ENCODE measurements at regions not wholly inside any gene's neighbourhood (a gene's known extent, or its start where the extent isn't known, plus 50 kb on each side); places are given as distances from the start of the nearest gene placed in this dataset.

DNA sequence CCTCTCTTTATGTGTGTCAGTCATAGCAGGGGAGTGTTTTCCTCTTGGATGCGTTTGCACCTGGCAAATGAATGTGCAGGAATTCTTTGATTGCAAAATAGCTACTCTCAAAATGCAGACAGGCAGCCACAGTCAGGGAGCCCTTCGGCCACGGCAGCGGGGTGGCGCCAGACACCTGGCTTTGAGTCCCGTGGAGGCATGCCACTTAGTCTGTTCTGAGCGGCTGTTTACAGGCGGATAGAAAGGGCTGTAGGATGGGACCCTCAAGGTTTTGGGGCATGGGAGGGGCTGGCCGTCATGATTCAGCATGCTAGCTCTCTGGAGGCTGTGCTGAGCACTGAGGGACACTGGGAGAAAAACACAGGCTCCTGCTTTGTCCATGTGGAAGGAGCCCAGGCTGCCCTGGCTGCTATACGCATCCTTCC lies 117.1 kb downstream of the SLC25A47 start:
- peak; percentile 91 for DNase-seq

DNA sequence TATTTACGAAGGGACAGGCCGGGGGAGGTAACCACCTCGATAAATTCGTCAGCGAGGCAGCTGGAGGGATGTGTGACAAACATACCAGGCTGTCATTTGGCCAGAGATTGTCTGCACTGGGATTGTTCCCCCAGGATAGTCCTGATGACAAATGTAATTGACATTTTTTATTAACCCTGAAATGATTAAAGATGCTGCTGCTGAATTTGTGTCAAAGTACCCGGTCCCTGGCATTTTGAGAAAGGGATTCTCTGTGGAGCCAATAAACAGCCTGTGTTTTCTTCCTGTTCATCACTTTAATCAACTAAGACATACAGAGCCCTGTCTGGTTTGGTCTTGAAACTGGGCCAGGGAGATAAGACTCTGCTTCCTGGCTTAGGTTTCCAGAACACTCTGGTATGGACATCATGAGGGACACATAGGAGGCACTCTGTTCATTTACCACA lies 117.6 kb downstream of the SLC25A47 start:
- DNase-seq: no peak

DNA sequence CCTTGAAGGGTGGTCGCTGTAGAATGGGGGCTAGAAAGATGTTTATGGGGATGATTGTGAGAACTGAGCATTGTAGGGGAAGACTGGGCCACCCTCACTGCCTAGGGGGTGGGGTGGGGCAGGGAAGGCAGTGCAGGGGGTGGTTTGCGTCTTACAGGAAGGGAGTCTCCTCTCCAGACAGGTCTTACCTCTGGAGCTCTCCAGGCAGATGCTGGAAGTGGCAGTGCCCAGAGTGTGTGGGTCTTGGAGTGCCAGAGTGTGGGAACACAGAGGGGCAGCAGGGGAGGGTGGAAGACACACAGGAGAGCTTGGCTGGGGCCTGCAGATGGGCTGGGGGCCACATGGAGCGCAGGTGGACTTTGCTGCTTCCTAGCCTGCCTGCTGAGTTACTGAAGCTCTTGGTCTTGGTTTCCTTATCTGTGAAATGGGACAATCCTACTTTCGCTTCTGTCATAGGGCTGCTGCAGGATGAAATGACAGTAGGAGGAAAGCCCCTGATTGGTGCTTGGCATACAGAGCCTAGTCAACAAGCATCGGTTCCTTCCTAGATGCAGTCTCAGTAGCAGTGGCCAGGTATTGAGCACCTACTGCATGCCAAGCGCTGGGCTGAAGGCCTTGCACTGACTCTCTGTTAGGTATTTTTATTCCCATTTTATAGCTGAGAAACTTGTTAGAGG lies 118.3 kb downstream of the SLC25A47 start:
- DNase-seq: no peak

DNA sequence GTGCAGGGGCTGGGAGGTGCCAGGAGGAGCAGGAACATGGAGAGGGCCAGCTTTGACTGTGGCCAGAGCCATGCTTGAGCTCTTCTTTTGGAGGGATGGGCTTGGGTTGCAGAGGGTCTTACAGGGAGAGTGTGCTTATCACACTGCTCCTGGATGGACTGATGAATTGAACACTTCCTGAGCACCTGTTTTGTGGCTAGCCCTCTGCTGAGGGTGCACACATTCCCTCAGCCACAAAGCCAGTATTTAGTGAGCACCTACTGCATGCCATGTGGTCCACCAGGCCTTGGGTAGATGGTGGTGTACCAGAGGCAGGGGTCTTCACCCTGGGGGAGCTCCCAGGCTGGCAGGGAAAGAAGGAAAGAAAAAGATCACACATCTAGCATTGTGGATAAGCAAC lies 118.9 kb downstream of the SLC25A47 start:
- no peak for DNase-seq

DNA sequence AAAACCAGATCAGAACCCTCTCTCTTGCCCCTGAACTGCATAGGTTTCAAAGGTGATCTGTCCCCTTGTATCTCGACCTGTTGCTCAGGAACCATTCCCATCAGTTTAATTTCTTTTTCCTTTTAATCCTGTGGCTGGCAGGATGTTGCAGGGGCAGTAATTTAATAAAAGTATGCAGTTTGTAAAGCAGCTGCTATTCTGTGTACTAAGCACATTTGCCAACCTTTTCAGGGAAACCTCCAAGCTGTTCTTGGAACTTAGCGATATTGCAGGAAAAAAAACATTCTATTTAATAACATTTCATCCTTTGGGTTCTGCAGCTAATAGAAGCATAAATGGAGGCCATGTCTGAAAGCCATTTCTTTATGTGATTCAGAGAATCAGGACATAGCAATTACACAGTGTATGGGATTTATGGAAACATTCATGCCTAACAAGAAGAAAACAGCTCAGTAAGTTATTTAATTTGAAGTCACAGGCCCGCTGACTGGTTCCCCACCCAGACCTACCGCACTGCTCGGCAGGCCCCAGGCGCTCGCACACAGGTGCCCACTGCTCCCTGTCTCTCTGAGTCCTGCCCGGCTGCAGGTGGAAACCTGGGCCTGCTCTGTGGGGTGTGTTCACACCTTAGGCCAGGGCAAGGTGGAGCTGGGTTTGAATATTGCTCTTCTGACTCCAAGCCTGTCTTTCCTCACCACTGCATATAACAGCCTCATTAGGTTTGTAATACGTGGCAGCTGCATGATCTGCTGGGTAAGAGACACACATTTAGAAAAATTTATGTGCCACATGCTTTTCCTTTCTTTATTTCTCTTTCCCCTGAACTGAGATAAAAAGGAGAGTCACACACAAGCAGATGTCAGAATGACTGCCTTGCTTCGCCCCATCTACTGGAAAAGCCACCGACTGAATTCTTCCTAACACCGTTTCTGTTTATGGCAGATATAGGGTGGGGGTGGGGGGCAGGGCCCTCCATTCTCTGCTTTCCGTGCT lies 119.7 kb downstream of the SLC25A47 start:
- DNase-seq: no peak

DNA sequence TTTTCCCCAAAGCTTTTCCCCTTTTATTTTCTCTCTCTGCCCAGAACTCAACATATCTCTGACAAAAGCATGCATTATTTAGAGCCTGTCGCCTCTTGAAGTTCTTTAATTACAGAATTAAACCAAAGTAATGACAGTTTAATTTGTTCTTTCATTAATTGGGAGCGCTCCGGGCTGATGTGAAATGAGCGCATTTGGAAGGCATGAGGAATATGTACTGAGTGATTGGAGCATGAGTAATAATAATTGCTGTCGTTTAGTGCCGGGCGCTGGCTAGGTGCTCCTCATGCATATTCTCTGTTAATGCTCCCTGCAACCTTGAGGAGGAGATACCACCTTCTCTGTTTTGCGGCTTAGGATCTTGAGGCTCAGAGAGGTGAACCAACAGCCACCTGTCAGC lies 120.5 kb downstream of the SLC25A47 start:
- DNase-seq: no peak

DNA sequence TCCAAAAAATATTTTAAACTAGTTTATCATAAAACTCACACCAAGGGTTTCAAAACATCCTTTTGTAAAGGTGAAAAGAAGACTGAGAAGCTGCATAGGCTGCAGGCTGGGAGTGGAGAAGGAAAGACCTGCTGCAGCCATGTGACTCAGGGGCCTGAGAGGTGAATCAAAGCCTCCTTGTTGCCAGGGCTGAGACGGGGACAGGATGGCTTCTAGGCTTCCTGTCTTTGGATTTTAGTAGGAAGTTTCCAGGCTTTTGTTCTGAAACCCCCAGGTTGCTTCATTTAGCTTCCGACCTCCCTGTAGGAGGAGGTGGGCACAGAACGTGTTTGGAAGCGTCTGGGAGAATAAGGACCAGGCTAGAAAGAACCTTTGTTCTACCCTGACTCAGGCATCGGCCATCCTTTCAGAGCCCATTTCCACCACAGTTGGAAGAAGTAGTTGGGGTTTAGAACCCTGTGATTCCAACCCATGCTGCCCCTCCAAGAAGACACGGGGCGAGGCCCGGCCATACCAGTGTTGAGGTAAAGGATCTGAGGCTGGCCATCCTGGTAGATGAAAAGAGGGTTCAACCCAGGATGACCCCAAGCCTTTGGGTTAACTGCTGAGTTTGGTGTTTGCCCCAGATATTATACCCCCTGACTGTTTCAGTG lies 122.4 kb downstream of the SLC25A47 start:
- no peak for DNase-seq

DNA sequence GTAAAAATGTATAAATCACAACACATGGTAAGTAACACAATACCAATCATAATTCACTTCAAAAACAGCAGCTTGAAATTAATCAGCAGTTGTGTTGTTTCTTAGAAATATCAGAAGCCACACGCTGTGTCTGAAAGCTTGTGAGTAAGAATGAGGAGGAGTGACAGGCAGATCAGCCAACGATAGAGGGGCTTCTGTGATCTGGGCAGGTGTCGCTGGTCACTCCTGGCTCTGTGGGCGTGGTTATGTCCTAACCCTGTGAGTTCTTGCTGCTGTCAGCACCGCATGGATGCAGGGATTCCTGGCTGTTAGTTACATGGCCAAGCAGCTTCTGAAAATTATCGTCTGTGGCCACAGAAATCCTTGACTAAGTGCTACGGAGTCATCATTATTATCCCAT lies 123.4 kb downstream of the SLC25A47 start:
- peak; percentile 61 for DNase-seq

DNA sequence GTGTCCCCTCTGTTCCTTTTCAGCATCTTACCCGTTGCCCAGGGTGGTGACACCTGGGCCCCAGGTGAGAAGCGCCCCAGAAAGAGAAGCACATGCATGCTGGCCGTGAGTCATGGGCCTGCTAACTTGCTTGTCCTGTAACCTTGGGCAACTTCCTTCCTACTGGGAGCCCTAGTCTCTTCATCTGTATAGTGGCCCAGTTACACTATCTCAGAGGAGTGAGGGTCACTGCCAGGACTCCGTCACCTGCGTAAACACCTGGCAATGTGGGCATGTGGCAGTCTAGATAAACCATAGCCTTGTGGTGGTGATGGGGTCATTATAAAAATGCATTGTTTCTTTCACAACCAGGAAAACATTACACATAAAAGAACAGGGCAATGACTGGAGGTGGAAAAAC lies 125.2 kb downstream of the SLC25A47 start:
- no peak for DNase-seq

DNA sequence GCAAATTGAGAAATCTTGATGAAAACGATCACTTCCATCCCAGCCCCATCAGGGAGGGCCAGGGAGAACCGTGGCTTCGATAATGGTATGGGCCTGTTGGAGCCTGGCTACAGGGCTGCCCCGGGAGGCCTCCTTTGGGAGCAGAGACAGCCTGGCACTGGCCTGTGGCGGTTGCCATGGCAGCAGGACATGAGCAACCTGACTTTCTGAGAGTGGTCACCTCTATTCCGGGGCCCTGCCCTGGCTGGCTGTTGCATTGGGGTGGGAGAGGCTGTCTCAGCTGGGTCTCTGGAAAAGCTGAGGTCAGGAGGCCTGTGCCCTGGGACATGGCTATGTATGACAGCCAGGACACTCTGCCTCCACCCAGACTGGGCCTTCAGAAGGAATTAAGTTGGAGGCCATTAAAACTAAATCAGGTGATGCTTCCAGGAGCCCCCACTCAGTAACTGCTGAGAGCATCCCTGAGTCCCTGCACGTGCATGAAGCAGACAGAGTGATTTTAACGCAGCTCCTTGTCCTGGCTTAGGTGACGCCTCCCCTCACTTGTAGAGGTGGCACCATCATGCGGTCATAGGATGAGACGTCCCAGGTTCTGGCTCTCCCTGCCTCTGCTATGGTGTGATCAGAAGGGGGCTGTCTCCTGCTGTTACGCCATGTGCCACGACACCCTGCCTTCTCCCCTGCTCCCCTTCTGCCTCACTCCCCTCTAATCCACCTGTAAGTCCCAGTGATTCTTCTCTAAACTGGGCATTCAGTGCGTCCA lies 126.3 kb downstream of the SLC25A47 start:
- no peak for DNase-seq

DNA sequence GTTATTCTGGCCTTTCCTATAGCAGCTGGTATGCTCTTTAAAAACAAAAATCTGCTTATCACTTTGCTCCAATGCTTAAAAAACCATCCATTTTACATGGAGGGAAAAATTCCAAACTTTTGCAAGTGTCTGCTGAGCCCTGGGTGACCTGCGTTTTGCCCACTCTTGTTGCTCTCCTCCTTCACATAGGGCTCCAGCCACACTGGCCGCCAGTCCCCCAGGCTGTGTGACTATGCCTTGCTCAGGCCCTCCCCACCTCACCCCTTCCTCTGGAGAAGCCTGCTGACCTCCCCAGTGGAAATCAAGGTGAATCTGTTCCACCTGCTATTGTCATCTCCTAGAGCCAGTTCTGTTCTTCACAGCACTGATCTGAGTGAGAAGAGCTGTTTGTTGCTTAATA lies 126.9 kb downstream of the SLC25A47 start:
- no peak for DNase-seq

DNA sequence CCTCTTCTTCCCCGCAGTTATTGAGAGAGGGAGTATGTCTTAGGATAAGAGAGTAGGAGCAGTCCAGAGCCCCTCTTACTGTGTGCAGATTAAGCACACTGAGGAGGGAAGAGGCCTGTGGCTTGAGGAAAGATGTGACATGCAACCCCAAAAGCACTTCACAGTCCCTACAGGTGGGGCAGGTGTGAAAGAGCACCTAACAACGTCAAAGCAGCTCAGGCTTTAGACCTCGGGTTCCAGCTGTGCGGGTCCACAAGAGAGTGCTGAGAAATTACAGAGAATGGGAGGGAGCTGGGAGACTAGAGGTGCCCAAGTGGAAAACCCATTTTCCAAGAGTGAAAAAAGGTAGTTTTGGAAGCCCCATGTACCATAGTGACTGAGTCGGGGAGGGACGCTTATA lies 127.6 kb downstream of the SLC25A47 start:
- DNase-seq: no peak

DNA sequence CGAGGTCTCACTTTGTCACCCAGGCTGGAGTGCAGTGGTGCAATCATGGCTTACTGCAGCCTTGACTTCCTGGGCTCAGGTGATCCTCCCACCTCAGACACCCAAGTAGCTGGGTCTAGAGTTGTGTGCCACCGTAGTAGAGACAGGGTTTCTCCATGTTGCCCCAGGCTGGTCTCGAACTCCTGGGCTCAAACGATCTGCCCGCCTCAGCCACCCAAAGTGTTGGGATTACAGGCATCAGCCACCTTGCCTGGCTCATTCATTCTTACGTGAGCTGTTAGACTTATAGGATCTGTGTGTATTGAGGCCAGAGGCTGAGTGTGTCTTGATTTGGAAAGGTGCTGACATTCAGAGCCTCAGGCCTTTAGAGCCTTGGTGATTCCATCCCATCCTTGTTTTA lies 128.1 kb downstream of the SLC25A47 start:
- no peak for DNase-seq

DNA sequence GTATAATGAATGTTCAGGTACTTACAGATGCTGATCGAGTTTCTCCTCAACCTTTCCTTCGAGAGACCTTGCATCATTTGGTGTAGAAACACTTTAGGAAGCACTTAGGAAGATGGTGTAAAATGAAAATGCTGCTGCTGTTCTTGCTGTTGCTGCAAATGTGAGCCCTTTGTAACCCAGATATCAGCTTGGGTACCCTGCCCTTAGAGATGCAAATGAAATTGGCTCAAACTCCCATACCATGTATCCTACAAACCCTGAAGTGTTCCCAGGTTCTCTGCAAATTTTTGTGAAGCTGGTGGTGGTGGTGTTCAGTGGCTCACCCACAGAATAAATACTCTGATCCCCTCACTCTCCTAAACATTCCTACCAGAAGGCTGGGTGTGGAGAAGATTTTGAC lies 130.8 kb downstream of the SLC25A47 start:
- DNase-seq: peak; percentile 62

DNA sequence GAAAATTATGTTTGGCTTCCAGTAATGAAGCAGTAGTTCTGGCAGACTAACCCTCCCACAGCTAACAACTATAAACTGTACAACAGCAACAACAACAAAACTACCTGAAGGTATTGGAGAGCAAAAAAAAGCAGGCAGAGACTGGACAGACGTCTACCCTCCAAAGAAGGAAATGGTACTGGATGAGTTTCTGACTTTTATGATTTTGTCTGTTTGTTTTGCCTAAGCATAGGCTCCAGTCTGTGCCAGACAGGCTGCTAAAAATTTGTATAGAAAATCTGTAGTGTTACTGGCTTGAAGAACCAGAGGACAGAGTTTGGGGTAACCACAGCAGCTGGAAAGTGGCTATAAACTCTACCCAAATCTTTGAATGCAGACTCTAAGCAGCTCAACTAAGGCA lies 131.3 kb downstream of the SLC25A47 start:
- peak; percentile 30 for DNase-seq

DNA sequence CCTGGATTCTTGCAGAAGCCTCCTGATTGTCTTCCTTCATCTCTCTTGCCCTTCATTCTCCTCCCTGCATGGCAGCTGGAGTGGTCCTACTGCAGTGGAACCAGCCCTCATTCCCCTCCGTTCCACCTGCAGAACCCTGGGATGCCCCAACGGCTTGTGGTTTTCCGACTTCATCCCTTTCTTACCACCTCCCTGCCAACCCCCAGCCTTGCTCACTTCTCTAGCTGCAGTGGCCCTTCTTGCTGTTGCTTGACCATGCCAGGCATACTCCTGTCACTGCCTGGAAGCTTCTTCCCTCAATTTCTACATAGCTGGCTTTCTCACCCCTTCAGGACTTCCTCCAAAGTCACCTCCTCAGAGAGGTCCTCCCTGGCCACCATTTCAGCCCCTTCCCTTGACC lies 123.3 kb downstream of the BEGAIN start:
- DNase-seq: no peak

DNA sequence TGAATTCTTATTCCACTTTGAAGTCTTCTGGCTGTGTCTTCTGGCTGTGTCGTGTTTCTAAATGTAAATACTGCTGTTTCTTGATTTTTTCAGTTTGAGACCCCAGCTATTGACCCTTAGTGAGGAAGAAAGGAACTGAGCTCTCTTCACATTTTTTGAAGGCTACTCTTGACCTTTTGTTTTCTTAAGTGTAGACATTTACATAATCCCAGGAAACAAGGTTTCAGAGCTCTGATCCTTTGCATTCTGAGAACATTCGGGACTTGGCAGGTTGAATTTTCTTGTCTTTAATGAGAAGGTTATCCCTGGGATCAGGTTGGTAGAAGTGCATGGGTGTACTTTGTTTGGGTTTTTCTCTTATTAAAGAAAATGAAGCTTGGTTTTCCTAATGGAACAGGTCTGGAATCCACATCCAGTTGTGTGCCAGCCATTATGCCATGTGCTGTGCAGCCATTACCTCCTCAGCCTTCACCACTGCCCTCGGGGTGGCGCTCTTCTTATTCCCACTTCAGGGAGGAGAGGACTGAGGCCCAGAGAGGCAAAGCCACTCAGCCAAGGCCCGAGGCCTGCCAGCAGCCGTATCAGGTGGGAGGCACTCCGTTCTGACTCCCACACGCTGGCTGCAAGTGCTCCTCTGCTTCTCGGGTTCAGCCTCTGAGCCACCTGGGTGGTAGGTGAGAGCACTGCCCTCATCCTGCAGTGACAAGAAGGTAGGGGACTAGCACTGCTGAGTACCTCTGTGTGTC lies 120.9 kb downstream of the BEGAIN start:
- no peak for DNase-seq

DNA sequence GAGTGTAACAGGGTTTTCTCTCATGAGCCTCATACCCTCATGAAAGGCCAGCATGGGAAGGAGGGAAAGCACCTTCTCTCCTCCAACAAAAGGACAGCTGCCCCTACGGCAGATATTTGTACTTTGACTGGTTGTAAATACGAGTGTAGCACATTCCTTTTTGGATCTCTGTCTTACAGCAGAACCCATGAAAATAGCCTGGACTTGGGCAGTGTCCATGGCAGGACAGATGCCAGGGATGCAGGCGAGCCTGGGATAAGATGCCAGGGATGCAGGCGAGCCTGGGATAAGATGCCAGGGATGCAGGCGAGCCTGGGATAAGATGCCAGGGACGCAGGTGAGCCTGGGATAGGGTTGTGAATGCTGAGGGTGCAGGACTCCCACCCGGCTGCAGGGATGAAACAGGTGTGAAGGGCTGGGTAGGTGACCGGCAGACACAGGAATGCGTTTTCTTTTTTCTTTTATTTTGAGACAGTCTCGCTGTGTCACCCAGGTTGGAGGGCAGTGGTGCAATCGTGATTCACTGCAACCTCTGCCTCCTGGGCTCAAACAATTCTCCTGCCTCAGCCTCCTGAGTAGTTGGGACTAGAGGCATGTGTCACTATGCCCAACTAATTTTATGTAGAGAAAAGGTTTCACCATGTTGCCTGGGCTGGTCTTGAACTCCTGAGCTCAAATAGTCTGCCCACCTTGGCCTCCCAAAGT lies 120.0 kb downstream of the BEGAIN start:
- no peak for DNase-seq

DNA sequence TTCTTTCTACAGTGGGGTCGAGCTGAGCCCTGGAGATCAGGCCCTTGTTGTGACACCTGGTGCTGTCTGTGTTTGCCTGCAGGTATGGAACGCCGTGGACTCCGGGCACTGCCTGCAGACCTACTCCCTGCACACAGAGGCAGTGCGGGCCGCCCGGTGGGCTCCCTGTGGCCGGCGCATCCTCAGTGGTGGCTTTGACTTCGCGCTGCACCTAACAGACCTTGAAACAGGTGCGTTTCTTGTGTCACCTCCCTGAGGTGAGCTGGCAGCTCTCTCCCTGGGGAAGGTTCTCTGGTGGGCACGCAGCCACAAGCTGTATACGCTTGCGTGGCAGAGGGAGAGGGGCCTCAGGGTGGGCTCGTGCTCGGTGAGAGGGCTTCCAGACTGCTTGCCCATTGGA lies 119.3 kb downstream of the BEGAIN start:
- DNase-seq: no peak

DNA sequence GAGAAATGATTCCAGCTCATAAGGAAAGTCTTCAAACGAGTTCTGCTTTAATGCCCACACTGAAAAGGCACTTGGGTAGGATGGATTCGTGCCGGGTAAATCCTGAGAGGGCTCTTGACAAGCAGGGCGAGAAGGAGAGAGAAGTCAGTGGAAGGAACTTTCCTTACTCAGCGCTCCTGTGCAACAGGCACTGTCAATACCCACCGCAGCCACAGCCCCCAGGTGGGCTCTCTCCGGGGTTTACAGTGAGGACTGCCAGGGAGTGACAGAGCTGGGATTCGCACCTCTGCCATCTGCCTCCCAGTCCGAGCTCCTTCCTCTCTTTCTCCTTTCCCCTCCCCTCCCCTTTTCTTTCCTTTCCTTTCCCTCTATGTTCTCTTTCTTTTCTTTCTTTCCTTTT lies 118.7 kb downstream of the BEGAIN start:
- DNase-seq: peak; percentile 87

Data from DMS79 treated with DMSO at 0.1 percent for 48 hours (cell line).